ENCODE measurements at regions not wholly inside any gene's neighbourhood (a gene's known extent, or its start where the extent isn't known, plus 50 kb on each side); places are given as distances from the start of the nearest gene placed in this dataset.

DNA sequence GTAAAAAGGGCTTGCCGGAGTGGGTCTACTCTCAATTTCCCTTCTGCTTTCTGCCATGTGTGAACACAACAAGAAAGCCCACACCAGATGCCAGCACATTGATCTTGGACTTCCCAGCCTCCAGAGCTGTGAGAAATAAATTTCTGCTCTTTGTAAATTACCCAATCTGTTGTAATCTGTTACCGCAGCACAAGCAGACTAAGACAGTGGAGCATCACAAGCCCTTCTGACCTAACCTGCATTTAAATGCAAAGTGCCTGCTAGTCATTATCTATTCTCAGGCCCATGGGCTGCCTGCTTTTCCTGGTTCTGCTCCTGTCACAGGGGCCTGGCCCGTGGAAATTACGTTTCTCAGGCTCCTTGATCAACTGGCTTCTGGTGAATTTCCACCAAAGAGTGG is 199.3 kb upstream of the AUTS2 start:
- no peaks in the 10 kb centered on the region for H3K9me3 Mint-ChIP-seq

GRCh38 chr7:69399401-69399800 is 198.9 kb upstream of the AUTS2 start:
- H3K27ac Mint-ChIP-seq = no peak overlapping the region
- H3K4me1 Mint-ChIP-seq = no peaks in the 10 kb centered on the region
- no peak overlapping the region for H3K4me3 Mint-ChIP-seq
- no peaks in the 10 kb centered on the region for H3K9me3 Mint-ChIP-seq
- no peaks in the 10 kb centered on the region for H3K27me3 Mint-ChIP-seq
- no peaks in the 10 kb centered on the region for H3K36me3 Mint-ChIP-seq

More for the DNA sequence above, 199.3 kb upstream of the AUTS2 start:
- H3K4me3 Mint-ChIP-seq = no peak overlapping the region
- H3K27ac Mint-ChIP-seq = no peak overlapping the region
- H3K27me3 Mint-ChIP-seq = no peaks in the 10 kb centered on the region
- H3K4me1 Mint-ChIP-seq = no peaks in the 10 kb centered on the region
- no peaks in the 10 kb centered on the region for H3K36me3 Mint-ChIP-seq

GRCh38 chr7:69402696-69403095 is 195.6 kb upstream of the AUTS2 start:
- Mint-ChIP-seq H3K27ac (no peak overlapping the region), H3K4me3 (no peak overlapping the region), H3K4me1 (no peaks in the 10 kb centered on the region), H3K36me3 (no peaks in the 10 kb centered on the region), H3K9me3 (no peaks in the 10 kb centered on the region), H3K27me3 (no peaks in the 10 kb centered on the region)

DNA sequence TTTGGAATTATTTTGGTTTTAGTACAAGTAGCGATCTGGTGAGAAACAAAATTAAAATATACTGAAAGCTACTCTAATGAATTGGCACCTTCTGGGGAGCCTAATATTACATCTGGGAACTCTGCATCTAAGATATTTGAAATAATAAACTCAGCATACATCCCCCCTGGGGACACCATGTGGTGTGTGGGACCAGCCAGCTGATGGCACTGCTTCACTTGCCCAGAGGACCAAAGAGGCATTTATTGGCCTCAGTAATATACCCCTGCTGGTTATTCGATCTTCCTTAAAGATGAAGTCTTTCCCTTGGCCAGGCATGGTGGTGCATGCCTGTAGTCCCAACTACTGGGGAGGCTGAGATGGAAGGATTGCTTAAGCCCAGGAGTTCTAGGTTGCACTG is 195.1 kb upstream of the AUTS2 start:
- H3K9me3 Mint-ChIP-seq = no peaks in the 10 kb centered on the region
- H3K27me3 Mint-ChIP-seq = no peaks in the 10 kb centered on the region
- H3K36me3 Mint-ChIP-seq = no peaks in the 10 kb centered on the region
- no peak overlapping the region for H3K27ac Mint-ChIP-seq
- H3K4me3 Mint-ChIP-seq = no peak overlapping the region
- no peaks in the 10 kb centered on the region for H3K4me1 Mint-ChIP-seq

DNA sequence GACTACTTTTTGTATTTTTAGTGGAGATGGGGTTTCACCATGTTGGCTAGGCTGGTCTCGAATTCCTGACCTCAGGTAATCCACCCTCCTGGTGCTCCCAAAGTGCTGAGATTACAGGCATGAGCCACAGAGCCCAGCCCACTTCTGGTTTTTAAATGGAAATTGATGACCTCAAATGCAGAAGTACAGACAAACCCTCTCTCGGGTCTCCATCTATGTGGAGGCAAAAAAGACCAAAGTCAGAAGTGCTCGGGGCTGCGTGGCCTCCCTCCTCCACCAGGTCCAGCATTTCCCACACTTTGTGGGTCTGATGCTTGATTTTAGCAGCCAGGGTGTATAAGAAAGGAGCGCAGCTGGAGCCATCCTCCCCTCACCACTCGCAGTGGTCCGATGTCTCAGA is 187.3 kb upstream of the AUTS2 start:
- no peak overlapping the region for H3K27ac Mint-ChIP-seq

DNA sequence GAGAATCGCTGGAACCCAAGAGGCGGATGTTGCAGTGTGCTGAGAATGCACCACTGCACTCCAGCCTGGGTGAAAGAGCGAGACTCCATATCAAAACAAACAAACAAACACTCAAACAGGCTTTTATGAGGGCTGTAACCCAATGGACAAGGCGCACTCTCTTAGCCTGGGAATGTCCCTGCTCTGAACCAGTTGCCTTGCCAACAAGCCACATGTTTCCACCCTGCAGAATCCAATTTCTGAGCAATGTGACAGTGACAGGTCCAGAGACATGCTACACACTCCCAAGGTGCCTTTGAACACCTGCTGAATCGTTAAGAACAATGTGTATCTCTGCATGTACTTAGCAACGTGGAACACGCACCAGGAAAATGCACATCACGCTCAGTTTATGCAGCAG is 186.8 kb upstream of the AUTS2 start:
- no peak overlapping the region for H3K27ac Mint-ChIP-seq
- H3K27me3 Mint-ChIP-seq = no peaks in the 10 kb centered on the region
- H3K4me1 Mint-ChIP-seq = no peaks in the 10 kb centered on the region
- H3K36me3 Mint-ChIP-seq = no peaks in the 10 kb centered on the region
- H3K4me3 Mint-ChIP-seq = no peak overlapping the region
- peaks cover 6% of the 10 kb centered on the region for H3K9me3 Mint-ChIP-seq

More for the DNA sequence above, 187.3 kb upstream of the AUTS2 start:
- no peak overlapping the region for H3K4me3 Mint-ChIP-seq
- no peaks in the 10 kb centered on the region for H3K36me3 Mint-ChIP-seq
- no peaks in the 10 kb centered on the region for H3K27me3 Mint-ChIP-seq
- no peaks in the 10 kb centered on the region for H3K4me1 Mint-ChIP-seq
- H3K9me3 Mint-ChIP-seq = peaks cover 6% of the 10 kb centered on the region

- Mint-ChIP-seq H3K36me3 (no peaks in the 10 kb centered on the region), H3K27ac (no peak overlapping the region), H3K4me3 (no peak overlapping the region), H3K4me1 (no peaks in the 10 kb centered on the region), H3K27me3 (no peaks in the 10 kb centered on the region), H3K9me3 (peaks cover 6% of the 10 kb centered on the region)
Observed at GRCh38 chr7:69412331-69413146, 185.7 kb upstream of the AUTS2 start.

DNA sequence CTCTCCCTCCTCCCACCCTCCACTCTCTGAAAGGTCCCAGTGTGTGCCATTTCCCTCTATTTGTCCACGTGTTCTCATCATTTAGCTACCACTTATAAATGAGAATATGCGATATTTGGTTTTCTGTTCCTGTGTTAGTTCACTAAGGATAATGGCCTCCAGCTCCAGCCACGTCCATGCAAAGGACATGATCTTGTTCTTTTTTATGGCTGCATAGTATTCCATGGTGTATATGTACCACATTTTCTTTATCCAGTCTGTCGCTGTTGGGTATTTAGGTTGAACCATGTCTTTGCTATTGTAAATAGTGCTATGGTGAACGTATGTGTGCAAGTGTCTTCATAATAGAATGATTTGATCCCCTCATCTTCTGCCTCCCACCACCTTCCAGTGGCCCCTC is 183.7 kb upstream of the AUTS2 start:
- no peaks in the 10 kb centered on the region for H3K27me3 Mint-ChIP-seq
- H3K4me3 Mint-ChIP-seq = no peak overlapping the region
- no peaks in the 10 kb centered on the region for H3K36me3 Mint-ChIP-seq
- peaks cover 10% of the 10 kb centered on the region for H3K9me3 Mint-ChIP-seq
- H3K27ac Mint-ChIP-seq = no peak overlapping the region
- no peaks in the 10 kb centered on the region for H3K4me1 Mint-ChIP-seq

GRCh38 chr7:69418869-69419670 is 179.2 kb upstream of the AUTS2 start:
- peaks cover 10% of the 10 kb centered on the region for H3K9me3 Mint-ChIP-seq
- H3K4me3 Mint-ChIP-seq = no peak overlapping the region
- H3K27me3 Mint-ChIP-seq = no peaks in the 10 kb centered on the region
- no peak overlapping the region for H3K27ac Mint-ChIP-seq
- no peaks in the 10 kb centered on the region for H3K36me3 Mint-ChIP-seq
- H3K4me1 Mint-ChIP-seq = no peaks in the 10 kb centered on the region

DNA sequence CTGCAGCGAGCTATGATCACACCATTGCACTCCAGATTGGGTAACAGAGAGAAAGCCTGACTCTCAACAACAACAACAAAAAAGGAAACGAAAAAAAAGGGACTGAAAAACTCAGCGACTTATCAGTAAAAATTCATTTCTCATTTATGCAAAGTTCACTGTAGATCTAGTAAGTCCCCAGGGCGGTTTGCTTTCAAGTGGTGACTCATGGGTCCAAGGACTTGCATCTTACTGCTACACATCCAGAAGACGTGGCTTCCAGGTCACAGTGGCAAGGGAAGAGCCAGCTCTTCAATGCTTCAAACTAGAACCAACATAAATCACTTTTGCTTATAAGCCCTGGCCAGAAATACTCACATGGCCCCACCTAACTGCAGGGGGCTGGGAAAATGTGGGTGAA is 178.3 kb upstream of the AUTS2 start:
- Mint-ChIP-seq H3K27me3 (no peaks in the 10 kb centered on the region), H3K36me3 (no peaks in the 10 kb centered on the region), H3K9me3 (peaks cover 8% of the 10 kb centered on the region)

DNA sequence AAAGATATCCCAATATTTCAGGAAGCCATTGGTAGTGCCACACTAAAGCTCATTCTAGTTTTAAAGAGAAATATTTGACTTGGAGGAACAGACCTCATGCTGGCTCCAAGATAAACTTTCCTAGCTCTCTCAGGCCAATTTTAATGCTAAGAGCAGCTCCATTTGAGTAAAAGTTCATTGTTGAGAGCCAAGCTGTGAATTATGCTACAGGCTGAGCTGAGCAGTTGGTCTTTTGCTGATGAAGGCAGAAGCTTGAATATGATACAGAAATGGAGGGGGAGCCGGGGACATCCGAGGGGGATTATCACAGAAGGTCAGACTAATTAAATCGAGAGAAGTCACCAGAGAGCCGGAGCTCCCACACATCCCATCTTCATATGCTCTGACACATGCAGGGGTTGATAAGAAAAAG is 175.7 kb upstream of the AUTS2 start:
- Mint-ChIP-seq H3K27ac (no peak overlapping the region), H3K9me3 (peaks cover 4% of the 10 kb centered on the region), H3K4me3 (no peak overlapping the region), H3K27me3 (no peaks in the 10 kb centered on the region), H3K36me3 (no peaks in the 10 kb centered on the region), H3K4me1 (no peaks in the 10 kb centered on the region)

More for the DNA sequence above, 178.3 kb upstream of the AUTS2 start:
- Mint-ChIP-seq H3K4me1 (no peaks in the 10 kb centered on the region), H3K27ac (no peak overlapping the region), H3K4me3 (no peak overlapping the region)

GRCh38 chr7:69426705-69427104 is 171.6 kb upstream of the AUTS2 start:
- Mint-ChIP-seq H3K27ac (no peak overlapping the region), H3K27me3 (peaks cover 10% of the 10 kb centered on the region), H3K36me3 (no peaks in the 10 kb centered on the region), H3K9me3 (no peaks in the 10 kb centered on the region), H3K4me1 (no peaks in the 10 kb centered on the region), H3K4me3 (no peak overlapping the region)

GRCh38 chr7:69428089-69428488 is 170.2 kb upstream of the AUTS2 start:
- H3K9me3 Mint-ChIP-seq = no peaks in the 10 kb centered on the region
- H3K27me3 Mint-ChIP-seq = peaks cover 10% of the 10 kb centered on the region
- no peaks in the 10 kb centered on the region for H3K4me1 Mint-ChIP-seq
- no peak overlapping the region for H3K4me3 Mint-ChIP-seq
- H3K36me3 Mint-ChIP-seq = no peaks in the 10 kb centered on the region
- H3K27ac Mint-ChIP-seq = no peak overlapping the region

DNA sequence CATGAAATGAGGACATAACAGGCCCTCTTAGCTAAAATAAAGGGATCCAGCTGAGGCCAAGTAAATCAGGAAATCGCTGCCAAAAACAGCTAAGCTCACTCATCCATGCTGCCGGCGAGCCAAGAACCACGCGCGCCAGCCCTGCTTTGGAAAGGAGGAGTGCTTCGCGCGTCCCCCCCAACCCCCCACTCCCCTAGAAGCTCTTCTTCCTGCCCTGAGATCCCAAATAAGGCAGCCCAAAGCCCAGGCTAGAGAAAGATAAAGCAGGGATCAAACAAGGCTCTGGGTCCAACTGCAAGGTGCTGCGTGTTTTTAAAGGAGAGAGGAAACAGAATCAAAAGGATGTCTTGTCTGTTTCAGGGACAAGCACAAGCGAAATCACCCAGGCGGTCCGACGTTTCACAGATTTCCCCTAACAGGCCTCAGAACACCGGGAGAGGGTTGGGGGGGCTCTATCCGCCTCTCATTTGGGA is 168.3 kb upstream of the AUTS2 start:
- no peak overlapping the region for H3K4me3 Mint-ChIP-seq
- peaks cover 10% of the 10 kb centered on the region for H3K27me3 Mint-ChIP-seq

GRCh38 chr7:69430384-69431021 is 167.8 kb upstream of the AUTS2 start:
- H3K4me3 Mint-ChIP-seq = no peak overlapping the region
- no peak overlapping the region for H3K27ac Mint-ChIP-seq
- no peaks in the 10 kb centered on the region for H3K9me3 Mint-ChIP-seq
- H3K4me1 Mint-ChIP-seq = no peaks in the 10 kb centered on the region
- H3K36me3 Mint-ChIP-seq = no peaks in the 10 kb centered on the region
- peaks cover 10% of the 10 kb centered on the region for H3K27me3 Mint-ChIP-seq

More for the DNA sequence above, 168.3 kb upstream of the AUTS2 start:
- Mint-ChIP-seq H3K36me3 (no peaks in the 10 kb centered on the region), H3K4me1 (no peaks in the 10 kb centered on the region), H3K27ac (no peak overlapping the region), H3K9me3 (no peaks in the 10 kb centered on the region)

DNA sequence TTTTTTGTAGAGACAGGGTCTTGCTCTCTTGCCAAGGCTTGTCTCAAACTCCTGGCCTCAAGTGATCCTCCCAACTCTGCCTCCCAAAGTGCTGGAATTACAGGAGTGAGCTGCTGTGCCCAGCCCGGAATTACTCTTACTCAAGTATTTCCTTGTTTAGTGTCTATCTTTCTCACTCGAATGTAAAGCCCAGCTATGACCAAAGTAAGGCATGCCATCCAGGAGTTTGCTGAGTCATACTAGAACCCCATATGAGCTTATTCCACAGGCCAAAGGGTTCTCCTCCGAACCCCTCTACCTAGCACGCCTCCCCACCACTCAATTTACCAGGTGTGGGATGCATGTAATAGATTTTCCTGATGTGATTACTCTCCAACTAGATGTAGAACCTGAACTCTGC is 166.6 kb upstream of the AUTS2 start:
- H3K9me3 Mint-ChIP-seq = no peaks in the 10 kb centered on the region
- no peak overlapping the region for H3K4me3 Mint-ChIP-seq
- H3K27ac Mint-ChIP-seq = no peak overlapping the region
- no peaks in the 10 kb centered on the region for H3K4me1 Mint-ChIP-seq
- H3K36me3 Mint-ChIP-seq = no peaks in the 10 kb centered on the region
- H3K27me3 Mint-ChIP-seq = peaks cover 10% of the 10 kb centered on the region
